B cell (primary cell): ENCODE measurements at regions not wholly inside any gene's neighbourhood (a gene's known extent, or its start where the extent isn't known, plus 50 kb on each side); places are given as distances from the start of the nearest gene placed in this dataset.

Experiments
- EZH2 ChIP-seq: IDR thresholded peaks from 2 replicates; pipeline ENCODE4 v1.6.1; 2012; ENCODE audit warnings: borderline replicate concordance, low read depth, mild to moderate bottlenecking, moderate library complexity, low read length; ENCODE audit not compliant: insufficient read depth, poor library complexity, severe bottlenecking
- TF ChIP-seq, protein P1 (sequence below): fragments of 200-600 bp; IDR thresholded peaks from one replicate; pipeline ENCODE4 v1.8.0; 2022; ENCODE audit warnings: antibody characterized with exemption, mild to moderate bottlenecking

DNA sequence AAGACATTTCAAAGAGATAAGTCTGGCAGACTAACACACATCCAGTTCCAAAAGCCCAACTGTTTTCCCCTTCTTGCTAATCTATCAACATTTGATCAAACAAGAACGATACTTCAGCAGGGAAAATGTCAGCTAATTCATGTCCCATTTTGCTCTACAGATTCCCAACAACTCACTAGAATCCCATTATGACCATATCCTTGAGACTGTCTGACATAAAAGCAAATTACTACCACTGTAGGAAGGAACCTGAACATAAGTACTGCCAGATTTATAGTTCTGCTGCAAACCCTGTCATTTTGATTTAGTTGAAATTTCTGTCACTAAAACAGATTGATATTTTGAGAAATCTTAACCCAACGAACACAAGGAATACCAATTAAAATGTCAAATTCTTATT, 193.0 kb upstream of the REG3G start:
- TF ChIP-seq, protein P1, sequence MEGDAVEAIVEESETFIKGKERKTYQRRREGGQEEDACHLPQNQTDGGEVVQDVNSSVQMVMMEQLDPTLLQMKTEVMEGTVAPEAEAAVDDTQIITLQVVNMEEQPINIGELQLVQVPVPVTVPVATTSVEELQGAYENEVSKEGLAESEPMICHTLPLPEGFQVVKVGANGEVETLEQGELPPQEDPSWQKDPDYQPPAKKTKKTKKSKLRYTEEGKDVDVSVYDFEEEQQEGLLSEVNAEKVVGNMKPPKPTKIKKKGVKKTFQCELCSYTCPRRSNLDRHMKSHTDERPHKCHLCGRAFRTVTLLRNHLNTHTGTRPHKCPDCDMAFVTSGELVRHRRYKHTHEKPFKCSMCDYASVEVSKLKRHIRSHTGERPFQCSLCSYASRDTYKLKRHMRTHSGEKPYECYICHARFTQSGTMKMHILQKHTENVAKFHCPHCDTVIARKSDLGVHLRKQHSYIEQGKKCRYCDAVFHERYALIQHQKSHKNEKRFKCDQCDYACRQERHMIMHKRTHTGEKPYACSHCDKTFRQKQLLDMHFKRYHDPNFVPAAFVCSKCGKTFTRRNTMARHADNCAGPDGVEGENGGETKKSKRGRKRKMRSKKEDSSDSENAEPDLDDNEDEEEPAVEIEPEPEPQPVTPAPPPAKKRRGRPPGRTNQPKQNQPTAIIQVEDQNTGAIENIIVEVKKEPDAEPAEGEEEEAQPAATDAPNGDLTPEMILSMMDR, result no peak
- no peak for TF ChIP-seq EZH2
